SK-MEL-5 (cell line): ENCODE measurements at regions not wholly inside any gene's neighbourhood (a gene's known extent, or its start where the extent isn't known, plus 50 kb on each side); places are given as distances from the start of the nearest gene placed in this dataset.
A peak's percentile ranks its signal among the peaks of the same experiment; 100 is the strongest.
"Not testable (repeated sequence)": the region's sequence is repeated elsewhere in the genome, so short reads cannot be mapped to it uniquely, and the experiment has no call there.

ENCODE experiments used
- DNase-seq: peaks from one replicate; pipeline ENCODE4 v3.0.0-alpha.2; 2016; ENCODE audit warnings: low read depth, low spot score
- in situ Hi-C: cut with HindIII; loops from 2 replicates; pipeline ENCODE4 v1.10.0; 2016; ENCODE audit warnings: low sequenced_read_pairs, high pct_unique_total_duplicates, low pct_unique_long_range_greater_than_20kb

DNA sequence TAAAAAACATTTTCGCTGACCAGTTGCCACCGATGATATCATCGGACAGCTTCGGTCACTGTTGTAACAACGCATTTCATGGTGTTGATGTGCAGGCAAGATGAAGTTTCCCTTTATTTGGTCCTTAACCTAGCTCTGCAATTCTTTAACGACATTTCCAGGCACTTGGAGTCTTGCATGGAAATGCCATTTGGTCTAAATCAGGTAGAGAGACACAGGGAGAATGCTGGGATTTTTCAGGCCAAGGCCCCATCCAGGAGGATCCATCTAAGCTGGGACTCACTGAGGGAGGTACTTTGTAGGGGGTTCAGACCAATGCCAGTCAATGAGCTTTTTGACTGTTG, 121.5 kb upstream of the RCN1 start:
- in situ Hi-C loops, result no loop called here

GRCh38 chr11:31968461-31969358, 122.2 kb upstream of the RCN1 start:
- DNase-seq, result no peak
- in situ Hi-C loops, result no loop called here

More for the DNA sequence above, 121.5 kb upstream of the RCN1 start:
- DNase-seq, result no peak

DNA sequence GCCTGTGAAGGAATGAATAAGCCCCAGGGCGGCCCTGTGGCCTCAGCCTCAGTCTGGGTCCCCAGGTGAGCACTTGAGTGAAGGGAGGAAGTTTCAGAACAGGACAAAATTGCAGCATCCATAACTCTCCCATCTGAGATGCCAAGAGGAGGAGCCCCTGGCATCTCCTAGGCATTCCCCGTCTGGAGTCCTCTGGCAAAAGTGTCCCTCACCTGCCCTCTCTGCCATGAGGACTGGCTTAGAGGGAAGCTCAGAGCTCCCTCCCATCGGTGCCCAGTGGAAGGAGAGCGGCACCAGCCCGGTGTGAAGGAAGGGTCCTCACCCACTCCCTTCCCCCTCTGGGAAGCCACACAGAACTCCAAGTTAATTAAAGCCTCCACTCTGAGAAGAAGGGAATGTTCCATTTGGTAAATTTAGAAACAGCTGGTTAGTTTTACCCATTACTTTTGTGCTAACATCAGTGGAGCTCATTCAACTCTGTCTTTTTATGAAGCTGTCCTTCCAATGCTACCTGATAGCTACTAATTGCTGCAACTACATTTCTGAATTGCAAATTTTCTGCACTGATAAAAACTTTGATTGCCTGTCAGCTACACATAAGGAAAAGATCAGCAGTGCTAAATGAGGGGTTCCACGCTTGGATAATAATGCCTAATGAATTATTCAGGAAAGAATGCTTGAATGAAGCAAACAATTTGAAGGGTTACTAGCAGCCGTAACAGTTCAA, 123.3 kb upstream of the RCN1 start:
- DNase-seq, result no peak
- in situ Hi-C loops, result no loop called here

DNA sequence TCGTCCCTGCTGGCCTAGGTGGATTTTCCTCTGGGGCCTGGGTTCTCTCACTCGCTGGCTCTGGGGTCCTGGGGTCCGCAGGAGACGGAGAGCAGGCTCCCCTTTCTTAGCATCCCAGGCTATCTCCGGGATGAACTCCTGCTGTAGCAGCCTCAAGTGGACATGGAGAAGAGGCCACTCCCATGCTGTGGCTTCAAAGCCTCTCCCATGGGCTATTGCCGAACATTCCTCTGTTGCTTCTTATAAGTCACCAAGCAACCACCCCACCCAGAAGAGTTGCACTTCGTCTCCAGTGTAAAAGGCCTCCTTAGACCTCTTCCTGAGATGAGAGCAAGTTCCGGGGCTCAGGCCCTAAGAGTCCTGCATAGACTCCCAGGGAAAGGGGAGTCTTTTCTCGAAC, 124.0 kb upstream of the RCN1 start:
- in situ Hi-C loops, result no loop called here
- DNase-seq, result no peak

- no peak for DNase-seq
- in situ Hi-C loops, result no loop called here
Measured at GRCh38 chr11:31964181-31964580, 126.7 kb upstream of the RCN1 start.

- in situ Hi-C loops, result no loop called here
- no peak for DNase-seq
Measured at GRCh38 chr11:31960126-31960525, 130.7 kb upstream of the RCN1 start.

DNA sequence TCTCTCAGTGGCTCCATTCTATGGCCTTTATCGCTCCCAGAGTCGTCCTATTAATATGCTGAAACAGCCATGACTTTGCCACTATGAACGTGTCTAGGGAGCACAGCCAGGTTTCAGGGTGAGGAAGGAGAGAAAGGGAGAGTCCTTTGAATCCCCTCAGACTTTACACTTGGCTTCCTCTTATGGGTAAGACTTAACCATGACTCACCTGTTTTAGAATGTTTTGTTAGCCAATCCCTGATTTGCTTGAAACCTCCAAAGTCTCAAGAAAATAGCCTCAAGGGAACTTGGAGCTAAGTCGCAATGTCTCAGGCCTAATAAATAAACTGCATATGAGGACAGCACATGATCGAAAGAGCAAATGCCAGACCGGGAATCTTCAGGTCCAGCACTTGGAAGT, 131.2 kb upstream of the RCN1 start:
- no peak for DNase-seq
- in situ Hi-C loops, result no loop called here

DNA sequence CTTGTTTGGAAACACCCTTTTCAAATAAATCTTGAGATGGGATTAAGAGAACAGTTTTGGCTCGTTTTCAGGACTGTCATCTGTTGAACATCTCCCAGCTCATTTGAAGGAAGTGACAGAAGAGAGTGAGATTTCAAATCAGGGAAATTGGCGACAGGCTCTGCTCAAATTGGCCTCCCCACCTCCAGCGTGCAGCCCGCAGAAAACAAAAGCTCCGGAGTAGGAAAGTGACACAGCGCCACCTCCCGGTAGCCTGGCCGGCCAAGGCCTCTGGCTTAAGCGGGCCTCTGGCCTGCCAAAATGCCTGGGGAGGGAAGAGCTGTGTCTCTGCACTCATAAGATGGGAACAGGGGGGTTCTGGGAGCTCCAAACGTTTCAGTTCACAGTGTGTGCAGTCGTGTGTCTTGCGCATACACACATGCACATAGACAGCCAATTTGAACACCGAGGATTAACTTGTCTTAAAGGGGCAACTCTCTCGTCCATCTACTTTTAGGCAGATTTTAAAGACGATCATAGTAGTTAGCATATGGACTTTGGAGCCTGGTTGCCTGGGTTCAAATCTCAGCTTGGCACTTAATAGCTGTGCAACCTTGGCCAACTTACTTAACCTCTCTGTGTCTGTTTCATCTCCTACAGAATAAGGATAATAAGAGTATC, 132.7 kb upstream of the RCN1 start:
- peak; percentile 73 for DNase-seq
- in situ Hi-C loops, result no loop called here

GRCh38 chr11:31957674-31958073, 133.2 kb upstream of the RCN1 start:
- in situ Hi-C loops, result no loop called here
- DNase-seq, result no peak

- in situ Hi-C loops, result no loop called here
- no peak for DNase-seq
Measured at GRCh38 chr11:31956310-31956709, 134.6 kb upstream of the RCN1 start.

- in situ Hi-C loops, result no loop called here
- no peak for DNase-seq
Measured at GRCh38 chr11:31955838-31956237, 135.0 kb upstream of the RCN1 start.

- in situ Hi-C loops, result no loop called here
- no peak for DNase-seq
Measured at GRCh38 chr11:31953803-31954327, 137.0 kb upstream of the RCN1 start.

DNA sequence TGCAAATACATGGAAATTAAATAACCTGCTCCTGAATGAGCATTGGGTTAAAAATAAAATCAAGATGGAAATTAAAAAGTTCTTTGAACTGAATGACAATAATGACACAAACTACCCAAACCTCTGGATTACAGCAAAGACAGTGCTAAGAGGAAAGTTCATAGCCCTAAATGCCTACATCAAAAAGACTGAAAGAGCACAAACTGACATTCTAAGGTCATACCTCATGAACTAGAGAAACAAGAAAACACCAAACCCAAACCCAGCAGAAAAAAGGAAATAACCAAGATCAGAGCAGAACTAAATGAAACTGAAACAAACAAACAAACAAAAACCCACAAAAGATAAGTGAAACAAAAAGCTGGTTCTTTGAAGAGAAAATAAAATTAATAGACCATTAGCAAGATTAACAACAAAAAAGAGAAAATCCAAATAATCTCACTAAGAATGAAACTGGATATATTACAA, 138.6 kb upstream of the PAX6 start:
- DNase-seq, in situ Hi-C loops: not testable (repeated sequence)

DNA sequence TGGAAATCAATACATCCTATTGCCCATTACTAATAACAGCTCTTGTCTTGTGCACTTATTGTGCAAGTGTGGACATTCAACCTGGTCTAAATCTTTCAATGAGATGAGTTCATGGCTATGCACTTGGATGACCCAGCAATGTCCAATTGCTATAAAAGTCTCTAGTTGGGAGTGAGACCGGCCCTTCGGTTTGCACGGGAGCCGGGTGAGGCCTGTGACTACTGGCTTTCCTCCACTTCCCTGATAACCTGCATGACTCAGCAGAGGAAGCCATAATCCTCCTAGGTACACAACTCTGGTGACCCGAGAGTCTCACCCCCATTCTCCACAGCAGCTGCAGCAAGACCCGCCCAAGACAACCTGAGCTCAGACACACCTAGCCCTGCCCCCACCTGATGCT, 135.9 kb upstream of the PAX6 start:
- no peak for DNase-seq
- in situ Hi-C loops, result no loop called here

GRCh38 chr11:31943056-31943780, 132.1 kb upstream of the PAX6 start:
- no peak for DNase-seq
- in situ Hi-C loops, result no loop called here

DNA sequence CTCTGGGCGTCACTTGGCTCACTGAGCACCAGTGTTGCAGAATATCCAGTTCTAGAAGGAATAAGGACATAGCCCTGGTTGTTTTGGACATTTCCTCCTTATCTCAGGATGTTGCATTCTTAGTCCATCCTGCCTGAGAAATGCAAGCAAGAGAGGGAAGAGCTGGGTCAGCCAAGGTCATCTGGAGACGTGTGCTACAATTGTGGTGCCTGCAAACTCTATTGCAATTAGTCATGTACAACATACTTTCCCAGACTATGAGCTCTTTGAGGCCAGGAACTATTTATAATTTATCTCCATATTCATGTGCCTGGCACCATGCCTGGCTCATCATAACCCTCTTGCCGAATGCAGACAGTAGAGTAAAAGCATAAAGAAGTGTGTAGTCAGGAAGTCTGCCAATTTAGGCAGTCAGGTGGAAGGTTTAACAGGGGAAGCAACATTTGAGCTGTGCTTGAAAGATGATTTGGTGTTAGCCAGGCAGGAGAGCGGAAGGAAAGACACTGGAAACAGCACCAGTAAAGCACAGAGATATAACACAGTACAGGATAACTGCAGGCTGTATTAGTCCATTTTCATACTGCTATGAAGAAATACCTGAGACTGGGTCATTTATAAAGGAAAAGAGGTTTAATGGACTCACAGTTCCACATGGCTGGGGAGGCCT, 129.4 kb upstream of the PAX6 start:
- DNase-seq, result no peak
- in situ Hi-C loops, result no loop called here

- in situ Hi-C loops, result no loop called here
- no peak for DNase-seq
Measured at GRCh38 chr11:31939004-31939403, 127.9 kb upstream of the PAX6 start.
